GM18870 (cell line): ENCODE measurements at regions not wholly inside any gene's neighbourhood (a gene's known extent, or its start where the extent isn't known, plus 50 kb on each side); places are given as distances from the start of the nearest gene placed in this dataset.
"Not testable (repeated sequence)": the region's sequence is repeated elsewhere in the genome, so short reads cannot be mapped to it uniquely, and the experiment has no call there.

ENCODE experiments used
- ATAC-seq: cut with Tn5 transposase; IDR thresholded peaks from one replicate; pipeline ENCODE4 v1.9.1; 2021; ENCODE audit warnings: moderate library complexity; ENCODE audit not compliant: unreplicated experiment

DNA sequence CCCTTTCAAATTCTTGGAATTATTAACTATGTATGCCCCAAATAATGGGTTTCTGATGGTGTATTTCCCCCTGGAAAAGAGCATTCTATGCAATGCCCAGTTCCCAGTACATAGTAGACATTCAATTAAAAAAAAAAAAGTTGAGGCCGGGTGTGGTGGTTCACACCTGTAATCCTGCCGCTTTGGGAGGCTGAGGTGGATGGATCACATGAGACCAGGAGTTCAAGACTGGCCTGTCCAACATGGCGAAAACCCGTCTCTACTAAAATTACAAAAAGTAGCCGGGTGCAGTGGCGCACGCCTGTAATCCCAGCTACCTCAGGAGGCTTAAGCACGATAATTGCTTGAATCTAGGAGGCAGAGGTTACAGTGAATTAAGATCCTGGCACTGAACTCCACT is 83.3 kb upstream of the ZNF217 start:
- ATAC-seq, result no peak

- ATAC-seq, result no peak
Measured at GRCh38 chr20:53676519-53676822, 82.8 kb upstream of the ZNF217 start.

DNA sequence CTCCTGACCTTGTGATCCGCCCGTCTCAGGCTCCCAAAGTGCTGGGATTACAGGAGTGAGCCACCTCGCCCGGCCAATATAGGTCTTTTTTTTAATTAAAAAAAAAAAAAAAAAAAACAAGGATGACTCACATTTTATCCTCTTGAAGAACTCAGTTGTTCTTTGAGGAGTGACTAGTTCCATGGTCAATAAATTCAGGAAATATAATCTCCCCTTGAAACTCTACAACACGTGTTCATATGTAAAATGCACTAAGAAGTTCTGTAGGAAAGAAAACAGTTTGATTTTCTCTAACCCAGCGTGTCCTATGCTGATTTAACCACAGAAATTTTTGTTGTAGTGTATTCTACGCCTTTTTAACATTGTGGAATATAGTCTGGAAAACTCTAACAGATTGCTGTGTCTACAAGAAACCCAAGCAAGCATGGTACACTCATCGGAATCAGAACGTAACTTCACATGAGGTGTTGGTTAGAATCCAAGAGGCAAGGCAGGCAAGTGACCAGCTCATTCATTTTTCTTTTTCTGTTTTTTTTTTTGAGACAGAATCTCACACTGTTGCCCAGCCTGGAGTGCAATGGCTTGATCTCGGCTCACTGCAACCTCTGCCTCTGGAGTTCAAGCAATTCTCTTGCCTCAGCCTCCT is 79.0 kb upstream of the ZNF217 start:
- no peak for ATAC-seq

DNA sequence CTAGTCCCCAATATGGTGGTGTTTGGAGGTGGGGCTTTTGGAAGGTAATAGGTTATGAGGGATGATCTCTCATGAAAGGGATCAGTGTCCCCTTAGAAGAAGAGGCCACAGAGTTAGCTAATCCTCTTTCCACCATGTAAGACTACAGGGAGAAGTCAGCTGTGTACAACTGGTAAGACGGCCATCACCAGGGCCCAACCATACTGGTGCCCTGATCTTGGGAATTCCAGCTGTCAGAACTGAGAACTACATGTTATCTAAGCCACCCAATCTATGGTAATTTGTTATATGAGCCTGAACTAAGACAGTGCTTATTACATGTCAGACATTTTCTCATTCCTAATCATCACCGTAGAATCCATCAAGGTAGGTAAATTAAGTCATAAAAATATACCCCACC is 77.7 kb upstream of the ZNF217 start:
- no peak for ATAC-seq

- not testable (repeated sequence) for ATAC-seq
Measured at GRCh38 chr20:53669517-53670313, 76.1 kb upstream of the ZNF217 start.

DNA sequence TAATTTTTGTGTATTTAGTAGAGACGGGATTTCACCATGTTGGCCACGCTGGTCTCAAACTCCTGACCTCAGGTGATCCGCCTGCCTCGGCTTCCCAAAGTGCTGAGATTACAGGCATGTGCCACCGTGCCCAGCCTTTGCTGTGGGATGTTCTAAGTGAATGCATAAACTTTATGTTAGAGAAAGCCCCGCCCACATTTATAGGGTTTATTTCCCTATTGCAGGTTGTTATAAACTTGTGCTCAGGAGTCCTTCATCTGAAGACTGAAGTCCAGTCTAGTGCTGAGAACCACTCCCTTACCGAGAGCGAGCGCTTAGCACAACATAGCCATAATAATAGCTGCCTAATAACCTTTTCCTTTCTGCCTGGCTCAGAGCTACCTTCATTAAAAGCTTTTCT is 75.4 kb upstream of the ZNF217 start:
- ATAC-seq, result no peak

GRCh38 chr20:53666144-53666543 is 72.5 kb upstream of the ZNF217 start:
- ATAC-seq, result no peak

- ATAC-seq, result no peak
Measured at GRCh38 chr20:53664121-53664520, 70.5 kb upstream of the ZNF217 start.

GRCh38 chr20:53663521-53663920 is 69.9 kb upstream of the ZNF217 start:
- ATAC-seq, result not testable (repeated sequence)

GRCh38 chr20:53662595-53662994 is 69.0 kb upstream of the ZNF217 start:
- no peak for ATAC-seq

- no peak for ATAC-seq
Measured at GRCh38 chr20:53660947-53661381, 67.3 kb upstream of the ZNF217 start.

DNA sequence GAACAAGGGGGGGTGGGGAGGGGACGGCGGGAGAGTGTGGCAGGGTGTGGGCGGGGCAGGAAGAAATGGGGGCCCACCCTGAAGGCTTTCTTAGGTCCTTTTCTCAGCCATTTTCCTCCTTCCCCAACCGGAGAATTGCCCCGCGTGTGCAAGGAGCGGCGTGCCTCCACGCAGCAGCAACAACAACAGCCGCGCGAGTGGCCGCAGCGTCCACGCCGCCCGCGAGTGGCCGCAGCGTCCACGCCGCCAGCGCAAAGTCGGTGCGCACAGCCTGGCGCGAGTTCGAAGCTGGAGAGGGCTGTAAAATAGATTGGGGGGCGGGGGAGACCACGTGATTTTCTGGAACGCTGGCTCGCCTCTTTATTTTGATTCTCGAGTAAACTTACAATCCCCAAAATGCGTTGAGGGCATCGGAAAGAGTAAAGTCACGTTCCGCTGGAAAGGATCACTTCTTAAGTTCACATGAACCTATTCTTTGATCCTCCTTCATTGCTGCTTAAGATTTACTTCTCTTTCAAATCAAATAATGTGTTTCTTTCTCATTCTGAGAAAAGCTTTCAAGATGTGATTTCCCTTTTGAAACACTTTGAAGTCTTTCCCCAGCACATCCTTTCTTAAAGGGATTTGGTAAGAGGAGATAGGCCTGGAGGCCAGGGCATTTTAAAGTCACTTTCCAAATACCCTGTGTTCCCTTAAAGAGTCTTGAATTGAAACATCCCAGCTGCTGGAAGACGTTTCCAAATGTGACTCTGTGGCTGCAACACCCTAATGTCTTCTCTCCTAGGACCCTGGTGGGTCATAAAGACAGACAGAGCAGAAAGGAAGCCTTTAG is 66.7 kb upstream of the ZNF217 start:
- ATAC-seq, result no peak

DNA sequence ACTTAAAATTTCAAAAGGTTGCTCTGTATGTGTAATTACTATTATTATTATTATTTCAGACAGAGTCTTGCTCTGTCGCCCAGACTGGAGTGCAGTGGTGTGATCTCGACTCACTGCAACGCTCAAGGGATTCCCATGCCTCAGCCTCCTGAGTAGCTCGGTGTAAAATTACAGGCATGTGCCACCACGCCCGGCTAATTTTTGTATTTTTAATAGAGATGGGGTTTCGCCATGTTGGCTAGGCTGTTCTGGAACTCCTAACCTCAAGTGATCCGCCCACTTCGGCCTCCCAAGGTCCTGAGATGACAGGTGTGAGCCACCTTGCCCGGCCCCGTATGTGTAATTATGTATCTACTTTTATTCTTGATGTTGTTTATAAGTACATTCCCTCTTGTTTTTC is 65.3 kb upstream of the ZNF217 start:
- no peak for ATAC-seq

GRCh38 chr20:53658322-53658721 is 64.7 kb upstream of the ZNF217 start:
- no peak for ATAC-seq

DNA sequence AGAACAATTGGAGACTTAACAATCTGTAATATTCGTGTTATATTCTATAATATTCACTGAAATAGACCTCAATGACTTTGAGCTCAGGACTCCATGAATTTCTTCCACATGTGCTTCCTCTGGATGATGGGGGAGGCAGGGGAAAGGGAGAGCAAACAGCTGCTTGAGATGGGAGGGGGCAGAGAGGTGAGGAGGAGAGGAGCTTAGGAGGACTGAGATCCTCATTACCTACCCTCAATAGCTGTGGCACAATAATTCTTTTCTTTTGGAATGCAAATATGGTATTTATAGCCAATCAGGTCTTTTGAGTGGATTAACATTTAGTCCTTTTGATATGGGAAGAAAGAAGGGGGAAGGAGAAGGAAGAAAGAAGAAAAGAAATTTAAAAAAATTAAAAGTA is 64.1 kb upstream of the ZNF217 start:
- no peak for ATAC-seq

DNA sequence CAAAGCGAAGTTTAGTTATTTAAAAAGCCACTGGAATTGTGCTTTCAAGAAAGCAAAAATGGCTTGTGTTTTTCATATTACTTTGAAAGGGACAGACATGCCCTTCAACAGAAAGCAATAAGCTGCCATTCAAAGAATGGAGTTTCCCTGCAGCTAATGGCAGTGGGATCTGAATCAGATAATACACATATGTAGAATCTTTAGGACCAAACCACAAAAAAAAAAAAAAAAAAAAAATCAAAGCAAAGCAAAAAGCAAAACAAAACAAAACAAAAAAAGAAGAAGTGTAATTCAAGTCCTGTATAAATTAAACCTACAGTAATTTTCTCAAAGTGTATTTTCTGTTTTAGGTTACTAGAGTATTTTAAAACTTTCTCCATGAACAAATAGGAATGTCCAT is 63.6 kb upstream of the ZNF217 start:
- no peak for ATAC-seq

- ATAC-seq, result no peak
Measured at GRCh38 chr20:53656293-53657202, 62.9 kb upstream of the ZNF217 start.

DNA sequence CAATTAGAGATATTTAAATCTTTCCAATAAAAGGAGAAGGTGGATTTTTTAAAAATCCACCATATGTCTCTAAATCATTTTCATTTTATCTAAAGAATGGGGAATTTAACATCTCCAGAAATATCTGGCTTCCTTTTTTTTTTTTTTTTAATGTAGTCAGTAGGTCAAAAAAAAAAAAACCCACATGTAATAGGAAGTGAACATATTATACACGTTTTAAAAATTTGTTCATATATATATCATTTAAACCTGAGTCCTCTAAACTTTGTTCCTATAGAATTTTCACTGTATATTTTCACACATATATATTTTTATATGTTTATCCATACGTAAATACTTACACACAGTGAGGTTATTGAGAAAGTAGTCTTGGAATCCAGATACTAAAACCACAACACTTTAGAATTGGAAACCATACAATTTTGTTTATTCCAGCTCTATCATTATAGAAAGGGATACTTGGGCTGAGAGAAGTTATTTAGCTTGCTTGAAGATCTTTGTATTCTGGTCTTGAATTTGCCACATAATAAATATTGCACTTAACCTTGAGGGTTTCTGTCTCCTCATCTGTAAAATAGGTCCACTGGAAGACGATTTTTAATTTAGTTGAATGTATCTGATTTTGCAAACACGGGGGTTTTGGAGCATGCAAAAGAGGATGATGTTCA is 62.1 kb upstream of the ZNF217 start:
- ATAC-seq, result no peak

DNA sequence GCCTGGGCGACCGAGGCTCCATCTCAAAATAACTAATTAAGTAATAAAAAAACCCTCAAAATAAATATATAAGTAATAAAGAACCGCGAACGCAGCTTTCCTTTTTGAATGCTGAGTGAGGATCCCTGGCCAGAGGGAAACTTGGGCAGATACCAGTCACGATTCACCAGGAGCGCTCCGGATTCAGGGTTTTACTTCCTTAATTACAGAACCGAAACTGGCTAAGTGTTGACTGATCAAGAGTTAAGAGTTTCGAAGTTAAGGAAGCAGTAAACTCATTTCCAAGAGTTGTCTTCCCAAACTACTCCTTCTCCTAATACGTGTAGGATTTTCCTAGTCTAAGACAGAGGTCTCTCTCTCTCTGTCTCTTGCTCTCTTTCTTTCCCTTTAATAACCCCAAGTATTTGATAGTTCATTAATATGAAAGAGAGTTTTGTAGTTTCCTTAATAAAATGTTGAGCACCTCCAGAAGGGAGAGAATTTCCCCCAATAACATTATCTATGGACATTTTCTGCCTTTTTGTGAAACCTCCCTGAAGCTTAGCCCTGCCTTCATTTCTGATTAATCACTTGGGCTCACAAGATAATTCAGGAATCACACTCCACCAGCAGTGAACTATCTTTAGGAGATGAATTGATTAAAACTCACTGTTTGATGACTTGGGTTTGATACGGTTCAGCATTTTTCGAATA is 61.4 kb upstream of the ZNF217 start:
- no peak for ATAC-seq

DNA sequence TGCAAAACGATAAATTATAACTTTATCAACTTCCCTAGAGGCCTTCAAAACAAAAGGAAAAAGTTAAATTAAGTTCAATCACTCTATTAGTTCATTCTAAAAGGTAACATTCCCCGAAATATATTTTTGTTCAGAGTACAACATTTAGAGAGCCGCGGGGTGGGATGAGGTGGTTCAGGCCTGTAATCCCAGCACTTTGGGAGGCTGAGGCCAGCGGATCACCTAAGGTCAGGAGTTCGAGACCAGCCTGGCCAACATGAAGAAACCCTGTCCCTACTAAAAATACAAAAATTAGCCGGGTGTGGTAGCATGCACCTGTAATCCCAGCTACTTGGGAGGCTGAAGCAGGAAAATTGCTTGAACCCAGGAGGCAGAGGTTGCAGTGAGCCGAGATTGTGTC is 60.9 kb upstream of the ZNF217 start:
- not testable (repeated sequence) for ATAC-seq
